GM12891 (cell line): ENCODE measurements at regions not wholly inside any gene's neighbourhood (a gene's known extent, or its start where the extent isn't known, plus 50 kb on each side); places are given as distances from the start of the nearest gene placed in this dataset.

Experiments
- POLR2A ChIP-seq: IDR thresholded peaks from 2 replicates; pipeline ENCODE4 v1.6.1; 2011; ENCODE audit warnings: low read depth, low read length, control low read depth
- POLR2AphosphoS5 ChIP-seq: IDR thresholded peaks from 2 replicates; pipeline ENCODE4 v1.6.1; 2011; ENCODE audit warnings: low read depth, low read length, control low read depth
- SPI1 ChIP-seq: IDR thresholded peaks from 2 replicates; pipeline ENCODE4 v1.6.1; 2011; ENCODE audit warnings: low read depth, low read length, control low read depth
- TAF1 ChIP-seq: IDR thresholded peaks from 2 replicates; pipeline ENCODE4 v1.6.1; 2011; ENCODE audit warnings: low read depth, low read length, control low read depth

GRCh38 chr7:40996233-40996677 lies 706.6 kb downstream of the INHBA start:
- no peak for TF ChIP-seq POLR2A
- TF ChIP-seq POLR2AphosphoS5, result no peak
- TF ChIP-seq TAF1, result no peak
- no peak for TF ChIP-seq SPI1
